GM12864 (cell line): ENCODE measurements at regions not wholly inside any gene's neighbourhood (a gene's known extent, or its start where the extent isn't known, plus 50 kb on each side); places are given as distances from the start of the nearest gene placed in this dataset.

ENCODE experiments used
- DNase-seq: peaks from one replicate; pipeline ENCODE4 v3.0.0-alpha.2; 2011; ENCODE audit warnings: low read depth
- H3K4me3 ChIP-seq: 2 replicates; pipeline ENCODE4 v1.5.1; 2011; ENCODE audit warnings: mild to moderate bottlenecking, low read depth, low read length, control low read depth
- TF ChIP-seq, protein P1 (sequence below): IDR thresholded peaks from 2 replicates; pipeline ENCODE4 v1.5.1; 2011; ENCODE audit warnings: low read depth, mild to moderate bottlenecking, moderate library complexity, low read length, control low read depth, inconsistent platforms; ENCODE audit errors: missing control alignments

DNA sequence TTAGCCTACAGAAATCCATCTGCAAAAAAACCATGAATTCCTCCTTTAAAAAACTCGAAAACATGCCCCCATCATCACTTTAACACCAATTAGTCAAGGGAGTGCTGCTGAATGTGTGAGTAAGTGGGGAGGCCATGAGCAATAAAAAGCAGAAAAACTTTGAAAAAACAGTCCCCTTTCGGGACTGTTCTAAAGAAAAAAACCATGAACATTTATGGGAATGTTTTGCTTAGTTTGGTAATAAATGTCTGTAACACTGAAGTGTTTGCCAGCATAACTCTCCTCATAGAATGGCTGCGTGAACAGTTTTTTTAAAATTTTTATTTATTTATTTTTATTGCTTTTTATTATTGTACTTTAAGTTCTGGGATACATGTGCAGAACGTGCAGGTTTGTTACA is 99.4 kb upstream of the TARS1 start:
- no peak for DNase-seq
- H3K4me3 ChIP-seq, result no peak overlapping the region
- TF ChIP-seq, protein P1, sequence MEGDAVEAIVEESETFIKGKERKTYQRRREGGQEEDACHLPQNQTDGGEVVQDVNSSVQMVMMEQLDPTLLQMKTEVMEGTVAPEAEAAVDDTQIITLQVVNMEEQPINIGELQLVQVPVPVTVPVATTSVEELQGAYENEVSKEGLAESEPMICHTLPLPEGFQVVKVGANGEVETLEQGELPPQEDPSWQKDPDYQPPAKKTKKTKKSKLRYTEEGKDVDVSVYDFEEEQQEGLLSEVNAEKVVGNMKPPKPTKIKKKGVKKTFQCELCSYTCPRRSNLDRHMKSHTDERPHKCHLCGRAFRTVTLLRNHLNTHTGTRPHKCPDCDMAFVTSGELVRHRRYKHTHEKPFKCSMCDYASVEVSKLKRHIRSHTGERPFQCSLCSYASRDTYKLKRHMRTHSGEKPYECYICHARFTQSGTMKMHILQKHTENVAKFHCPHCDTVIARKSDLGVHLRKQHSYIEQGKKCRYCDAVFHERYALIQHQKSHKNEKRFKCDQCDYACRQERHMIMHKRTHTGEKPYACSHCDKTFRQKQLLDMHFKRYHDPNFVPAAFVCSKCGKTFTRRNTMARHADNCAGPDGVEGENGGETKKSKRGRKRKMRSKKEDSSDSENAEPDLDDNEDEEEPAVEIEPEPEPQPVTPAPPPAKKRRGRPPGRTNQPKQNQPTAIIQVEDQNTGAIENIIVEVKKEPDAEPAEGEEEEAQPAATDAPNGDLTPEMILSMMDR, result no peak

- no peak for DNase-seq
- no peak overlapping the region for H3K4me3 ChIP-seq
- TF ChIP-seq, protein P1, result no peak
These were observed 97.0 kb upstream of the TARS1 start for GRCh38 chr5:33343676-33344327.

DNA sequence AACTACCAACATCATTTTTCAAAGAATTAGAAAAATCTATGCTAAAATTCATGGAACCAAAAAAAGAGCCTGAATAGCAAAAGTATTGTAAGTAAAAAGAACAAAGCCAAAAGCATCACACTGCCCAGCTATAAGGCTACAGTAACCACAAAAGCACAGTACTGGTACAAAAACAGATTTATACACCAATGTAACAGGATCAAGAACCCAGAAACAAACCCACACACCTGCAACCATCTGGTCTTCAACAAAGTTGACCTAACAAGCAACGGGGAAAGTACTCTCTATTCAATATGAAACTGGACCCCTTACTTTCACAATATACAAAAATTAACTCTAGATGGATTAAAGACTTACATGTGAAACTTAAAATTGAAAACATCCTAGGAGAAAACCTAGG is 94.2 kb upstream of the TARS1 start:
- TF ChIP-seq, protein P1, result no peak
- DNase-seq, result no peak
- no peak overlapping the region for H3K4me3 ChIP-seq

GRCh38 chr5:33361781-33362180 is 79.0 kb upstream of the TARS1 start:
- DNase-seq, result no peak
- TF ChIP-seq, protein P1, result no peak
- no peak overlapping the region for H3K4me3 ChIP-seq

DNA sequence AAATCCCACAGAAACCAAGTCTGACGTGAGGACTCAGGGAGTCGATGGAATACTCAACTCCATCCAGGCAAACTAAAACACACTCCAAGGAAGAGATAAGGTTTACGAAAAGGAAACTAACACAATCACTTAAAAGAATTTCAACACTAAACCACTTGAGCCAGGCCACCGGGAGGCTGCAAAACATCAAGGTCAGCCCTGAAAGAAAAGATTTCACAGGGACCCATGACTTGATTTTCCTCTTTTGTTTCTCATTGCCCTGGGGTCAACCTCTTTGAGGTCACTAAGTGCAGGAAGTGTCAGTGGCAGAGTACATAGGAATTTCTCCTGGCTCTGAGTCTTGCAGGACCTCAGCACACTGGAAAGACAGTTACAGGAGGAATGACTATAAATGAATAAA is 77.8 kb upstream of the TARS1 start:
- DNase-seq, result no peak
- TF ChIP-seq, protein P1, result no peak
- no peak overlapping the region for H3K4me3 ChIP-seq

GRCh38 chr5:33363537-33363936 is 77.2 kb upstream of the TARS1 start:
- TF ChIP-seq, protein P1, result no peak
- no peak overlapping the region for H3K4me3 ChIP-seq
- no peak for DNase-seq

DNA sequence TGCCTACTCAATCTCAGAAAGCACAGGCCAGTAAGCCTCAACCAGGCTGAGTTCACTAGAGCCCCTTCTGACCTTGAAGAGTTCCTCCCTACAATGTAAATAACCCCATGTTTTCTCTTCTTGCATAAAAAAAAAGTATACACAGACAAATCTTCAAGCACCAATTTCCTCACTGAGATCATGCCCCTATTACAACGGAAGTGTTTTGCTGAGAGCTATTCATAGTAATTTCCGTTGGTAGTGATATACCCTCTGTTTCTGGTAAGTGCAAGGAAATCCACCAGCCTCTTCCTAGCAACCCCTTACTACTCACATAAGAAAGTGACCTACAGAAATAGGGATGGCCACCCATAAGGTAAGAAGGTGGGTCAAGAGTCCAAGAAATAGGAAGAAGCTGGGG is 76.4 kb upstream of the TARS1 start:
- TF ChIP-seq, protein P1, result no peak
- no peak for DNase-seq
- H3K4me3 ChIP-seq, result no peak overlapping the region
